ENCODE measurements at regions not wholly inside any gene's neighbourhood (a gene's known extent, or its start where the extent isn't known, plus 50 kb on each side); places are given as distances from the start of the nearest gene placed in this dataset.
"Not testable (repeated sequence)": the region's sequence is repeated elsewhere in the genome, so short reads cannot be mapped to it uniquely, and the experiment has no call there.

DNA sequence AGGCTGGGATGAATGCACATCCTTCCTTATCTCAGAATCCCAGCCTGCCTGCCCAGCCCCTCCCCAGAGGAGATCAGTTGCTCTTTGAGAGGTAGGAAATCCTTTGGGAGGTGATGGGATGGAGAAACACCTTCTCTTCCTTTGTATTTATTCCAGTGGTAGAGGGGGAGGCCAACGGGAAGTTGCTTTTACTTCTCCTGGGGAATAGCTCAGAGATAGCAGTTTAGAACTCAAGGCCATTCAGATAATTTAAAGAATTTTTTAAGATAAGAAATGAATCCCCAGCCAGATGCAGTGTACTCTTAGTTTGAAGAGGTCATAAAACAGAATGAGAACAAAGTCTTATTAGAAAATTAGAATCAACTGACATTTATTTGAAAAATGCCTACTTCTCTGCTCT, 67.4 kb upstream of the PPM1B start:
- H3K4me3 ChIP-seq (ENCODE audit: low read depth, low read length) = no peak overlapping the region
- DNase-seq (ENCODE audit: low read depth) = no peak
- TF ChIP-seq, protein P1, sequence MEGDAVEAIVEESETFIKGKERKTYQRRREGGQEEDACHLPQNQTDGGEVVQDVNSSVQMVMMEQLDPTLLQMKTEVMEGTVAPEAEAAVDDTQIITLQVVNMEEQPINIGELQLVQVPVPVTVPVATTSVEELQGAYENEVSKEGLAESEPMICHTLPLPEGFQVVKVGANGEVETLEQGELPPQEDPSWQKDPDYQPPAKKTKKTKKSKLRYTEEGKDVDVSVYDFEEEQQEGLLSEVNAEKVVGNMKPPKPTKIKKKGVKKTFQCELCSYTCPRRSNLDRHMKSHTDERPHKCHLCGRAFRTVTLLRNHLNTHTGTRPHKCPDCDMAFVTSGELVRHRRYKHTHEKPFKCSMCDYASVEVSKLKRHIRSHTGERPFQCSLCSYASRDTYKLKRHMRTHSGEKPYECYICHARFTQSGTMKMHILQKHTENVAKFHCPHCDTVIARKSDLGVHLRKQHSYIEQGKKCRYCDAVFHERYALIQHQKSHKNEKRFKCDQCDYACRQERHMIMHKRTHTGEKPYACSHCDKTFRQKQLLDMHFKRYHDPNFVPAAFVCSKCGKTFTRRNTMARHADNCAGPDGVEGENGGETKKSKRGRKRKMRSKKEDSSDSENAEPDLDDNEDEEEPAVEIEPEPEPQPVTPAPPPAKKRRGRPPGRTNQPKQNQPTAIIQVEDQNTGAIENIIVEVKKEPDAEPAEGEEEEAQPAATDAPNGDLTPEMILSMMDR (conservative IDR thresholded peaks at IDR 0.05; ENCODE audit: low read depth, low read length) = no peak

DNA sequence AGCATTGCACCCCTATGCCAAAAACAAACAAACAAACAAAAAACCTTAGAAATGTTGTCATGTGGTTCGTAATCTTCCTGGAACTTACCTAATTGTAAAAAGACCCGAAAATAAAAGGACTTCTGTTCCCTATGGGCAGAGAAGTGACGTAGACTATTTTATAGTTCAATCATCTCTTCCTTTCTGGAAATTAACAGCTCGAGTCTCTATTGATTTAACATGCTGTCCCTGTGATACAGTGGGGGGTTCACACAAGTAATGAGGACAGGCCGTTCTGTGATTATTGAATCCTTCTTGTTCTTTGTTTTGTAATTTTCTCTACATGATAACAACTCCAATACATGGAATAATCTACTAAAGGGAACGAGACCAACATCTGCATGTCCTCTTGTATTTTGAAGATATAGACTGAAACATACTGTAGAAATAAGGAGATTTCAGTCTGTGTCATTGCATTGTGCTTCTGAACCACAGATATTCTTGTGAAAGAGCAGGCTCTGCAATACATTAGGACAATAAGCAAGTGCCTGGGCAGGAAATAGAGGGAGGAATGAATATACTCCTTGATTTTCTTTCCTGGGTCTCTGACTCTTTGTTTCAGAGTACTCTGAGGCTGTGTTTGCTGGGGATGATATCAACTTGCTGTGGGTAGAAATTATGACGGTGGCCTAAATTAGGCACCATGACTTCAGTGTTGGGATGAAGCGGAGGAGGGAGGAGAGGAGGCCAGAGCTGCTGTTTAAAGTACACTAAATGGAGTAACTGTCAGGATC, 65.7 kb upstream of the PPM1B start:
- DNase-seq (ENCODE audit: low read depth) = no peak
- H3K4me3 ChIP-seq (ENCODE audit: low read depth, low read length) = no peak overlapping the region
- TF ChIP-seq, protein P1 (conservative IDR thresholded peaks at IDR 0.05; ENCODE audit: low read depth, low read length) = no peak

DNA sequence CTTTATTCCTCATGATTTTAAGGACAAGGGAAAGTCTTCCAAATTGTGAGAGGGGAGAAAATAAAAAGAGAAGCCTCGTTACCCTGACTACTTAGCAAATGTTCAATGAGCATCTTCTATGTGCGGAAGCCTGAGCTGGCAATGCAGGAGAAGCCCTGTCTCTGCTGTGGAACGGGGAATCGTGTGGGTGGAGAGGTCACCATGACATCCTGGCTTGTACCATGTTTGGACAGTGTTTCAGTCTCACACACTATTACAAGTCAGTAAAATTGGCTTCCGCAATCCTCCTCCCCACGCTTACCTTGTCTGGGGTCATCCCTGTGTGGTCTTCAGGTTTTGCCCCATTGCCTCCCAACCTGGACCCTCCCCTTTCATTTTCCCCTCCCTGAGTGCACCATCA, 65.0 kb upstream of the PPM1B start:
- TF ChIP-seq, protein P1 (conservative IDR thresholded peaks at IDR 0.05; ENCODE audit: low read depth, low read length) = no peak
- DNase-seq (ENCODE audit: low read depth) = no peak
- no peak overlapping the region for H3K4me3 ChIP-seq (ENCODE audit: low read depth, low read length)

DNA sequence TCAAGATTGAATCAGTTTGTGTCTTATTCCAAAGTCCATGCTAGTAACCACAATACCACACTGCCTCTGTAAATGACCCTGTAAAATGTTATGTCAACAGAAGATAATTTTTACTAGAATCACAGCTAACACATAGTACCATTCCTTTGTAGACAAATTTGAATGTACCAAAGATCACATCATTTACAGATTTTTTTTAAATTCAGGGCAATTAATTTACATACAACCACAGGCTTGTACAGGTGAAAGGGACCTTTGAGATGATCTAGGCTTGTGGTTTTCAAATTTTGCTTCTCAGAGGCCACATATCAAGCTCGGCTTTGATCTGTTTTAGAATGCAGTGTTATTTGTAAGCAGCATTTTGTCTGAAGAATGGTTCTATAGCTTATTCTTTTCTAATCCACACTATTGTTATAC, 63.8 kb upstream of the PPM1B start:
- H3K4me3 ChIP-seq (ENCODE audit: low read depth, low read length) = no peak overlapping the region
- no peak for DNase-seq (ENCODE audit: low read depth)
- TF ChIP-seq, protein P1 (conservative IDR thresholded peaks at IDR 0.05; ENCODE audit: low read depth, low read length) = no peak

DNA sequence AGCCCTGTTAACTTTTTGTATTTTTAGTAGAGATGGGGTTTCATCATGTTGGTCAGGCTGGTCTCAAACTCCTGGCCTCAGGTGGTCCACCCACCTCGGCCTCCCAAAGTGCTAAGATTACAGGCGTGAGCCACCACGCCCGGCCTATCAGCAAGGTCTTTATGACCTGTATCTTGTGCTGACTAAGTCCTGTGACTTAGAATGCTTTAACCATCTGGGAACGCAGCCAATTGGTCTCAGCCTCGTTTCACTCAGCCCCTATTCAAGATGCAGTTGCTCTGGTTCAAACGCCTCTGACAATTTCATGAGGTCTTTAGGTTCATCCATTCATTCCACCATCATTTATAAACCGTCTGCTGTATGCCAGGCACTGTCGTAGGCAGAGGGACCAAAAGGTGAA, 62.2 kb upstream of the PPM1B start:
- H3K4me3 ChIP-seq (ENCODE audit: low read depth, low read length); DNase-seq (ENCODE audit: low read depth): not testable (repeated sequence)

DNA sequence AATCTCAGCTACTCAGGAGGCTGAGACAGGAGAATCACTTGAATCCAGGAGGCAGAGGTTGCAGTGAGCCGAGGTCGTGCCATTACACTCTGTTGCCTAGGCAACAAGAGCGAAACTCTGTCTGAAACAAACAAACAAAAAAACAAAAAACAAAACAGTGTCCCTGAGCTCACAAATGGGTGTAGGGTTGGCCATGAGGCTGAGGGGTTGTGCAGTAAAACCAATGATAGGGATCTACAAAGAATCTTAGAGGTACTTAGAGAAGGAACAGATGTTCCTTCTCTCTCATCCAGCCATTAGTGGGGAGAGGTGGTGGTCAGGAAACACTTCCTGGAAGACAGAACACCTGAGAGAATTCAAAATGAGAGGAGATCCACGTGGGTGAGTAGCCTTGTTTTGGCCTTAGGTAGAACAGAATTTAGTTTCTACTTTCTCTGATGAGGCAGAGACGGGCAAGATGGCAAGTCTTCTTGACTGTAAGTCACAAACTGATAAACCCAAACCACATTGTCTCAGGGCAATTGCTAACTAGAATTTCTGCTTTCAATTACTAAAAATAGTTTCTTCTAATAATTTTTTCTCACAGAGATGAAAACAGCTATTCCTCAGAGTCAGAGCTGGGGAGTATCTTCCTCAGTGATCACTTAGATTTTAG, 61.5 kb upstream of the PPM1B start:
- TF ChIP-seq, protein P1 (conservative IDR thresholded peaks at IDR 0.05; ENCODE audit: low read depth, low read length) = no peak
- no peak overlapping the region for H3K4me3 ChIP-seq (ENCODE audit: low read depth, low read length)
- no peak for DNase-seq (ENCODE audit: low read depth)

DNA sequence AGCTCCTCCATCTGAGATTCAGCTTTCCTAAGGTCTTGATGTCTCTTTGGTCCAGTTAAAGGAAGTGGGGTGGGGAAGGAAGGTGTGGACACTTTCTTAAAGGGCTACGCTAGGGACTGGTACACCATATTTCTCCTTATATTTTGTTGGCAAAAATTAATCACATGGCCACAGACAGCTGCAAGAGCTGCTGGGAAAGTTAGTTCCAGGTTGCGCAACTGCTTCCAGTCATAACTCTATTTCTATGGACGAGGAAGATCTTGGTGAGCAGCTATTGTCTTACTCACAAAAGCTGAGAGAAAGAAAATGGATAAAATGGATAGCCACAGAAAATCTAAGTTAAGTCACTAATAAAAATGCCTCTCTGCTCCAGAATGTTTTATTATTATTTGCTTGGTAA, 60.7 kb upstream of the PPM1B start:
- no peak for DNase-seq (ENCODE audit: low read depth)
- TF ChIP-seq, protein P1 (conservative IDR thresholded peaks at IDR 0.05; ENCODE audit: low read depth, low read length) = no peak
- no peak overlapping the region for H3K4me3 ChIP-seq (ENCODE audit: low read depth, low read length)
